ENCODE measurements at regions not wholly inside any gene's neighbourhood (a gene's known extent, or its start where the extent isn't known, plus 50 kb on each side); places are given as distances from the start of the nearest gene placed in this dataset.

DNA sequence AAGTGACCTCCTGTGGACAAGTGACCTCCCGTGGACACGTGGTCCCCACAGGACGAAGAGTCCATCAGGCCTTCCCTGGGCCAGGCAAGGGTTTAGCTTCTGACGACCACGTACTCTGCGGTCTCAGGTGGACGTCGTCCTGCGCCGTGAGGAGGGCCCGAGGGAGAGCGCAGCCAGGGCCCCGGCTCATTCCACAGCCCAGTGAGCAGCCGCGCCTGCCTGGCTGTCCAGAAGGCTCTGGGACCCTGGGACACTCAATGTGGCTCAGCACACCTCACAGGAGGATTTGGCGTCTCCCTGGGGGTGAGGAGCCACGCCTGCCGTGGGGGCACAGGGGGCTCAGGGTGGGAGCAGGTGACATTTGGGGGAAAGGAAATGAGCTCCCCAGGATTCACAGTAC, 64.4 kb upstream of the CFAP46 start:
- ATAC-seq (no peak), DNase-seq (no peak)
- H3K9me3 ChIP-seq: no peaks in the 10 kb centered on the region
- H3K27me3 ChIP-seq (ENCODE audit: insufficient read depth in 3 of 3, low read length in 2 of 3): peaks cover 0 to 13% (median 2%) of the 10 kb centered on the region in 3 donors
- H3K27ac ChIP-seq: no peak overlapping the region
- H3K4me1 ChIP-seq: no peaks in the 10 kb centered on the region
- intact Hi-C loops (cut with DNase I): no loop called here
- TF ChIP-seq, protein P1, sequence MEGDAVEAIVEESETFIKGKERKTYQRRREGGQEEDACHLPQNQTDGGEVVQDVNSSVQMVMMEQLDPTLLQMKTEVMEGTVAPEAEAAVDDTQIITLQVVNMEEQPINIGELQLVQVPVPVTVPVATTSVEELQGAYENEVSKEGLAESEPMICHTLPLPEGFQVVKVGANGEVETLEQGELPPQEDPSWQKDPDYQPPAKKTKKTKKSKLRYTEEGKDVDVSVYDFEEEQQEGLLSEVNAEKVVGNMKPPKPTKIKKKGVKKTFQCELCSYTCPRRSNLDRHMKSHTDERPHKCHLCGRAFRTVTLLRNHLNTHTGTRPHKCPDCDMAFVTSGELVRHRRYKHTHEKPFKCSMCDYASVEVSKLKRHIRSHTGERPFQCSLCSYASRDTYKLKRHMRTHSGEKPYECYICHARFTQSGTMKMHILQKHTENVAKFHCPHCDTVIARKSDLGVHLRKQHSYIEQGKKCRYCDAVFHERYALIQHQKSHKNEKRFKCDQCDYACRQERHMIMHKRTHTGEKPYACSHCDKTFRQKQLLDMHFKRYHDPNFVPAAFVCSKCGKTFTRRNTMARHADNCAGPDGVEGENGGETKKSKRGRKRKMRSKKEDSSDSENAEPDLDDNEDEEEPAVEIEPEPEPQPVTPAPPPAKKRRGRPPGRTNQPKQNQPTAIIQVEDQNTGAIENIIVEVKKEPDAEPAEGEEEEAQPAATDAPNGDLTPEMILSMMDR (IDR thresholded peaks at IDR 0.05): no peak
- no peak overlapping the region for H3K4me3 ChIP-seq
- WGBS, 3 donors: 87 to 88% (median 87%) methylated on average over 18 of the region's 18 CpGs
- no peaks in the 10 kb centered on the region for H3K36me3 ChIP-seq (ENCODE audit: insufficient read depth in 1 of 2, low read depth in 1 of 2)

DNA sequence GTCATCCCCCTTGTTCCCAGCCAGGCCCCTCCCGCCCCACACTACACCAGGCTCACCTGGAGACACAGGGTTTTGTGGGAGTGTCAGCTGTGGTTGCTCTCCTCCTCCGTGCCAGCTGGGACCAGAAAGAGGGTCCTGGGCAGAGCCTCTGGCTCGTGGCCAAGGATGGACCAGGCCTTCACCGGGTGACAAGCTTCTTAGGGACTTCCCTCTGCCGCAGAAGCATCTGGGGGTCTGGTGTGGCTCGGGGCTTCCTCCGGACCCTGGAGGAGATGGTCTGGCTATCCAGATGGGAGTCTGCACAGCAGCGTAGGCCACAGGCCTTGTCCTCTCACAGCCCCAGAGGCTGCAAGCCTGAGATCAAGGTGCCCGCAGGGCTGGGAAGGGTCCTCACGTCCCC, 63.8 kb upstream of the CFAP46 start:
- Histone ChIP-seq H3K27me3 (ENCODE audit: insufficient read depth in 3 of 3, low read length in 2 of 3) (peaks cover 0 to 13% (median 5%) of the 10 kb centered on the region in 3 donors), H3K9me3 (no peaks in the 10 kb centered on the region), H3K4me3 (no peak overlapping the region), H3K4me1 (no peaks in the 10 kb centered on the region), H3K27ac (no peak overlapping the region), H3K36me3 (ENCODE audit: insufficient read depth in 1 of 2, low read depth in 1 of 2) (no peaks in the 10 kb centered on the region)
- DNase-seq (no peak), ATAC-seq (no peak)
- intact Hi-C loops (cut with DNase I): no loop called here
- WGBS, 3 donors: 83 to 87% (median 85%) methylated on average over 10 of the region's 10 CpGs
- TF ChIP-seq, protein P1 (IDR thresholded peaks at IDR 0.05): no peak

DNA sequence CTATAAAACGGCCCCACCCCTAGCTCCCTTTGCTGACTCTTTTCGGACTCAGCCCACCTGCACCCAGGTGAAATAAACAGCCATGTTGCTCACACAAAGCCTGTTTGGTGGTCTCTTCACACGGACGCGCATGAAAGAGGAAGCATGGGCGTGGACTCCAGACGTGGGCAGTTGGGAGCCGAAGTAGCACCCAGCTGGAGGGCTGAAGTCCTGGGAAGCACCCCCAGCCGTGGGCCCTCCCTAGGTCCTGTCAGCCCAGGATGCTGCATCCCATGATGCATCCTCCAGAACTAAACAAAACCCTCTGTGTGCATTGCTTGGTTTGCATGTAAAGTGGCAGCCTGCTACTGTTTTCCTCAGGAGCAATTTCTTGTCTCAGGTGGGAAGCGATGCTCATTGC, 62.1 kb upstream of the CFAP46 start:
- intact Hi-C loops (cut with DNase I): no loop called here
- no peak overlapping the region for H3K4me3 ChIP-seq
- no peaks in the 10 kb centered on the region for H3K9me3 ChIP-seq
- H3K27me3 ChIP-seq (ENCODE audit: insufficient read depth in 3 of 3, low read length in 2 of 3): peaks cover 0 to 17% (median 6%) of the 10 kb centered on the region in 3 donors
- H3K36me3 ChIP-seq (ENCODE audit: insufficient read depth in 1 of 2, low read depth in 1 of 2): no peaks in the 10 kb centered on the region
- DNase-seq: no peak
- 76 to 83% (median 82%) methylated on average over 10 of the region's 10 CpGs for WGBS, 3 donors
- TF ChIP-seq, protein P1 (IDR thresholded peaks at IDR 0.05): no peak
- no peak for ATAC-seq
- no peak overlapping the region for H3K27ac ChIP-seq
- no peaks in the 10 kb centered on the region for H3K4me1 ChIP-seq

DNA sequence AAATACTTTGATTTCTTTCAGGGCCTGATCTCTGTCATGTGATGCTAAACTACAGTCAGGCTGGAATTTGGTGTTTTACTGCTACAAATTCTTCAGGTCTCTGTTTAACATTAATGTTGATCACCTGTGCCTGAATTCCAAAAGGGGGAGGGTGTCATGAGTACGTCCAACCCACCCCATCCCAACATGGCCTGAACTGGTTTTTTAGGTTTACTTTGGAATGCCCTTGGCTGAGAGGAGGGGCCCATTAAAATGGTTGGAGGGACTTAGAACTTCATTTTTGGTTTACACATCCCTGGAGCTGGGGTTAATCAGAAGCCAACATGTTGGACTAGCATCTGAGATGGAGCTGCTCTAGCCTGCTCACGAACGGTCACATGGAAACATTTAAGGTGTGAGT, 60.8 kb upstream of the CFAP46 start:
- Histone ChIP-seq H3K4me3 (no peak overlapping the region), H3K36me3 (ENCODE audit: insufficient read depth in 1 of 2, low read depth in 1 of 2) (no peaks in the 10 kb centered on the region), H3K9me3 (no peaks in the 10 kb centered on the region), H3K27me3 (ENCODE audit: insufficient read depth in 3 of 3, low read length in 2 of 3) (peaks cover 0 to 17% (median 6%) of the 10 kb centered on the region in 3 donors), H3K27ac (no peak overlapping the region), H3K4me1 (no peaks in the 10 kb centered on the region)
- DNase-seq (no peak), ATAC-seq (no peak)
- 67 to 83% (median 73%) methylated on average over 3 of the region's 3 CpGs for WGBS, 3 donors
- intact Hi-C loops (cut with DNase I): no loop called here
- TF ChIP-seq, protein P1 (IDR thresholded peaks at IDR 0.05): no peak

DNA sequence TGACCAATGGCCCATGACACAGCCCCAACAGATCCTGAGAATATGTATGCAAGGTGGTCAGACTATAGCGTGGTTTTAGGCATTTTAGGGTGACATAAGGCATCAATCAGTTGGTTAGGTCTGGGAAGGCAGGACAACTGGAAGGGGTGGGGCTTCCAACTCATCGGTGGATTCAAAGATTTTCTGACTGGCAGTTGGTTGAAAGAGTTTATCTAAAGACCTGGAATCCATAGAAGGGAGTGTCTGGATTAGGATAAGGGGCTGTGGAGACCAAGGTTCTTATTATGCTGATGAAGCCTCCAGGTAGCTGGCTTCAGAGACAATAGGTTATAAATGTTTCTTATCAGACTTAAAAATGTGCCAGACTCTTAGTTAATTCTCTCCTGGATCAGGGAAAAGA, 60.3 kb upstream of the CFAP46 start:
- peaks cover 0 to 16% (median 8%) of the 10 kb centered on the region in 3 donors for H3K27me3 ChIP-seq (ENCODE audit: insufficient read depth in 3 of 3, low read length in 2 of 3)

More for the DNA sequence above, 60.3 kb upstream of the CFAP46 start:
- H3K36me3 ChIP-seq (ENCODE audit: insufficient read depth in 1 of 2, low read depth in 1 of 2): no peaks in the 10 kb centered on the region
- DNase-seq (no peak), ATAC-seq (no peak)
- H3K9me3 ChIP-seq: no peaks in the 10 kb centered on the region
- WGBS, 3 donors: 52 to 58% (median 53%) methylated on average over 2 of the region's 2 CpGs
- no peak overlapping the region for H3K4me3 ChIP-seq
- no peaks in the 10 kb centered on the region for H3K4me1 ChIP-seq
- intact Hi-C loops (cut with DNase I): no loop called here
- H3K27ac ChIP-seq: no peak overlapping the region
- TF ChIP-seq, protein P1 (IDR thresholded peaks at IDR 0.05): no peak
